Gastrocnemius medialis (tissue), 4 donors: ENCODE measurements at regions not wholly inside any gene's neighbourhood (a gene's known extent, or its start where the extent isn't known, plus 50 kb on each side); places are given as distances from the start of the nearest gene placed in this dataset.

Experiments used
- ATAC-seq, 2 donors: fragments of 150-250 bp; one replicate each; pipeline ENCODE4 v1.9.1; 2016
- DNase-seq, 2 donors: peaks; one replicate each; pipeline ENCODE4 v3.0.0-alpha.2; 2019
- H3K27ac ChIP-seq, 4 donors: fragments of 200-600 bp; sonication (generic); 1 replicate in 1 of 4; 2 replicates in 3 of 4; pipeline ENCODE4 v1.5.1; 2016 to 2018; ENCODE audit warnings: mild to moderate bottlenecking in 2 of 4, moderate library complexity in 1 of 4
- H3K27me3 ChIP-seq, 3 donors: fragments of 200-600 bp; sonication (generic) in 2 of 3; 1 replicate in 1 of 3; 2 replicates in 2 of 3; pipeline versions ENCODE4 v1.5.1 to v1.6.0; 2016 to 2019; ENCODE audit warnings: mild to moderate bottlenecking in 1 of 3, moderate library complexity in 1 of 3
- H3K36me3 ChIP-seq, 2 donors: fragments of 200-600 bp; sonication (generic) in 1 of 2; one replicate each; pipeline ENCODE4 v1.5.1; 2017 to 2018
- H3K4me1 ChIP-seq, 2 donors: fragments of 200-600 bp; sonication (generic) in 1 of 2; one replicate each; pipeline ENCODE4 v1.5.1; 2016 to 2017; ENCODE audit warnings: mild to moderate bottlenecking in 2 of 2
- H3K4me3 ChIP-seq, 4 donors: fragments of 200-600 bp; sonication (generic) in 3 of 4; 1 replicate in 1 of 4; 2 replicates in 3 of 4; pipeline ENCODE4 v1.5.1; 2016 to 2019; ENCODE audit warnings: mild to moderate bottlenecking in 2 of 4
- H3K9me3 ChIP-seq, 3 donors: fragments of 200-600 bp; sonication (generic) in 2 of 3; 1 replicate in 1 of 3; 2 replicates in 2 of 3; pipeline ENCODE4 v1.5.1; 2016 to 2019
- POLR2A ChIP-seq, 2 donors: fragments of 450-650 bp; IDR thresholded peaks; one replicate each; pipeline ENCODE4 v1.6.1; 2017; ENCODE audit warnings: antibody characterized with exemption in 2 of 2, mild to moderate bottlenecking in 2 of 2, moderate library complexity in 2 of 2
- in situ Hi-C, 4 donors: fragments of 200-750 bp; cut with MboI; loops; one replicate each; pipeline versions ENCODE4 v1.15.0 to v1.8.0; 2017; ENCODE audit warnings: low sequenced_read_pairs in 4 of 4
- intact Hi-C: fragments of 100-400 bp; cut with DNase I; formaldehyde crosslinking; loops from one replicate; pipeline ENCODE4 v1.15.1; 2023; ENCODE audit warnings: low total_unique reads
- TF ChIP-seq, protein P1 (sequence below), 5 experiments: fragments of 450-650 bp in 3 of 5; fragments of 200-600 bp in 2 of 5; sonication (generic) in 2 of 5; IDR thresholded peaks in 4 of 5; conservative IDR thresholded peaks in 1 of 5; 1 replicate in 4 of 5; 2 replicates in 1 of 5; pipeline ENCODE4 v1.5.1; 2016 to 2019; ENCODE audit warnings: antibody characterized with exemption in 5 of 5, mild to moderate bottlenecking in 3 of 5, moderate library complexity in 3 of 5

DNA sequence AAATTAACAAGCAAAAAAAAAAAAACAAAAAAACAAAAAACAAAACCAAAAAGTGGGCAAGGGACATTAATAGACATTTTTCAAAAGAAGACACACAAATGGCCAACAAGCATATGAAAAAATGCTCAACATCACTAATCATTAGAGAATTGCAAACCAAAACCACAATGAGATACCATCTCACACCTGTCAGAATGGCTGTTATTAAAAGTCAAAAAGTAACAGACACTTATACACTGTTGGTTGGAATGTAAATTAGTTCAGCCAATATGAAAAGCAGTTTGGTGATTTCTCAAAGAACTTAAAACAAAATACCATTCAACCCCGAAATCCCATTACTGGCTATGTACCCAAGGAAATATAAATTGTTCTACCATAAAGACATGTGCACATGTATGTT lies 222.4 kb upstream of the CD96 start:
- in situ Hi-C loops: no loop called here
- no peaks in the 10 kb centered on the region for H3K9me3 ChIP-seq

DNA sequence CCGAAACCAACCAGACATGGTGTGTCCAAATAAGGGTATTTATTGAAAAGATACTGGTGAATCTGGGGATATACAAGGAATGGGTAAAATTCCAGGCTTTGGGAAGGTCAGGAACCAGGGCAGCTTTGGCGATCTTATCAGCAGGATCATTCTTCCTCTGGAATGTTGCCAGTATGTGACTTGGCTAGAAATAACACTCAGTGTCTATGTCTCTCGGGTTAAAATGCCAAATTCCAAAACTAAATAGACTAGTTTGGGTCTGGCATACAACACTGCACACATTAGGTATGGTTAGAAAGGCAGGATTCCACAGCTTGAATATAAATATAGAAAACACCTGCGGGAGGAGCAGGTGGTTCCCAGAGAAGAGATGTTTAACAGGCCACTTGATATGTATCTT lies 220.2 kb upstream of the CD96 start:
- no peak for DNase-seq
- TF ChIP-seq, protein P1, sequence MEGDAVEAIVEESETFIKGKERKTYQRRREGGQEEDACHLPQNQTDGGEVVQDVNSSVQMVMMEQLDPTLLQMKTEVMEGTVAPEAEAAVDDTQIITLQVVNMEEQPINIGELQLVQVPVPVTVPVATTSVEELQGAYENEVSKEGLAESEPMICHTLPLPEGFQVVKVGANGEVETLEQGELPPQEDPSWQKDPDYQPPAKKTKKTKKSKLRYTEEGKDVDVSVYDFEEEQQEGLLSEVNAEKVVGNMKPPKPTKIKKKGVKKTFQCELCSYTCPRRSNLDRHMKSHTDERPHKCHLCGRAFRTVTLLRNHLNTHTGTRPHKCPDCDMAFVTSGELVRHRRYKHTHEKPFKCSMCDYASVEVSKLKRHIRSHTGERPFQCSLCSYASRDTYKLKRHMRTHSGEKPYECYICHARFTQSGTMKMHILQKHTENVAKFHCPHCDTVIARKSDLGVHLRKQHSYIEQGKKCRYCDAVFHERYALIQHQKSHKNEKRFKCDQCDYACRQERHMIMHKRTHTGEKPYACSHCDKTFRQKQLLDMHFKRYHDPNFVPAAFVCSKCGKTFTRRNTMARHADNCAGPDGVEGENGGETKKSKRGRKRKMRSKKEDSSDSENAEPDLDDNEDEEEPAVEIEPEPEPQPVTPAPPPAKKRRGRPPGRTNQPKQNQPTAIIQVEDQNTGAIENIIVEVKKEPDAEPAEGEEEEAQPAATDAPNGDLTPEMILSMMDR (IDR thresholded peaks at IDR 0.05 in 4 of 5, conservative IDR thresholded peaks at IDR 0.05 in 1 of 5): no peak
- no peak for TF ChIP-seq POLR2A (IDR thresholded peaks at IDR 0.05)

More for the DNA sequence above, 222.4 kb upstream of the CD96 start:
- DNase-seq: no peak
- Histone ChIP-seq H3K4me1 (peaks cover 0 to 4% of the 10 kb centered on the region in 2 donors), H3K27me3 (no peaks in the 10 kb centered on the region), H3K36me3 (no peaks in the 10 kb centered on the region), H3K27ac (no peak overlapping the region), H3K4me3 (no peak overlapping the region)
- intact Hi-C loops: no loop called here
- no peak for TF ChIP-seq POLR2A (IDR thresholded peaks at IDR 0.05)
- TF ChIP-seq, protein P1 (IDR thresholded peaks at IDR 0.05 in 4 of 5, conservative IDR thresholded peaks at IDR 0.05 in 1 of 5): no peak
- ATAC-seq: no peak

DNA sequence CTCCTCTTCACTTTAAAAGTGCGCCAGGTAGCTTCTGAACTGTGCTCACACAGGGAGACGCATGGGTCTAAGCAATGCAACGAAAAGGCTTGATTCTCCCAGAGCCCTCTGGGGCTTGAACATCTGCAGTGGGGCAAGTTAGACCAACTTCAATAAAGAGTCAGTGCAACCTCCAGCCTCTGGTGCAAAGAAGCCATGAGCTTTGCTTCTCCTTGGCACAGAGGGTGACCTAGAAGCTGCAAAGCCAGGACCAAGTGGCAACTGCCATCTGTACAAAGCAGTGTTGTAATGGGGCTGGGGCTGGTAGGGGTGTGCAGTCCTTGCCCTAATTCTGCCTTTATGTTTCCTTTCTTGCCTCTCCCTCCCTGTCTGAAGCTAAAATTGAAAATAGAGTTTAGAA lies 219.0 kb upstream of the CD96 start:
- Histone ChIP-seq H3K27ac (no peak overlapping the region), H3K4me3 (no peak overlapping the region), H3K36me3 (no peaks in the 10 kb centered on the region), H3K4me1 (peaks cover 0 to 4% of the 10 kb centered on the region in 2 donors), H3K27me3 (no peaks in the 10 kb centered on the region), H3K9me3 (no peaks in the 10 kb centered on the region)
- intact Hi-C loops: no loop called here
- in situ Hi-C loops: no loop called here
- TF ChIP-seq POLR2A (IDR thresholded peaks at IDR 0.05): no peak
- TF ChIP-seq, protein P1 (IDR thresholded peaks at IDR 0.05 in 4 of 5, conservative IDR thresholded peaks at IDR 0.05 in 1 of 5): no peak
- DNase-seq (no peak), ATAC-seq (no peak)

More for the DNA sequence above, 220.2 kb upstream of the CD96 start:
- H3K9me3 ChIP-seq: no peaks in the 10 kb centered on the region
- no peak for ATAC-seq
- peaks cover 0 to 4% of the 10 kb centered on the region in 2 donors for H3K4me1 ChIP-seq
- intact Hi-C loops: no loop called here
- no peaks in the 10 kb centered on the region for H3K27me3 ChIP-seq
- in situ Hi-C loops: no loop called here
- H3K27ac ChIP-seq: no peak overlapping the region
- no peaks in the 10 kb centered on the region for H3K36me3 ChIP-seq
- H3K4me3 ChIP-seq: no peak overlapping the region

DNA sequence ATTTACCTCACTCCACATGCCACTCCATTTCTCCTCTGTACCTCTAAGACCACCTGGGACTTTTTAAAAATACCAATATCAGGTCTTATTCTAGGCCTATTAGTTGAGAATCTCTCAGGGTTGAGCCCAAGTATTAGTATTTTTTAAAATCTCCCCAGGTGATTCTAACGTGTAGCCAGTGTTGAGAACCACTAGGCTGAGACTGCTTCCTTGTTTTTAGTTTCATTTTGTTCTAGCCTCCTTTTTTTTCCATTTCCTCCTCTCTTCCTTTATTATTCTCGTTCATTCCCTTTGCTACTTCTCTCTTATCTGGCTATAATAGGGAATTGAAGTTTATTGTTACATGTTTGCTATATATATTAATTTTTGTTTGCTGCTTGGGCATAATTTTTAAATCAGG lies 217.8 kb upstream of the CD96 start:
- DNase-seq (no peak), ATAC-seq (no peak)
- Histone ChIP-seq H3K9me3 (no peaks in the 10 kb centered on the region), H3K27ac (no peak overlapping the region), H3K4me3 (no peak overlapping the region), H3K36me3 (no peaks in the 10 kb centered on the region), H3K4me1 (peaks cover 0 to 4% of the 10 kb centered on the region in 2 donors), H3K27me3 (no peaks in the 10 kb centered on the region)
- in situ Hi-C loops (no loop called here), intact Hi-C loops (no loop called here)
- no peak for TF ChIP-seq POLR2A (IDR thresholded peaks at IDR 0.05)
- TF ChIP-seq, protein P1 (IDR thresholded peaks at IDR 0.05 in 4 of 5, conservative IDR thresholded peaks at IDR 0.05 in 1 of 5): no peak

DNA sequence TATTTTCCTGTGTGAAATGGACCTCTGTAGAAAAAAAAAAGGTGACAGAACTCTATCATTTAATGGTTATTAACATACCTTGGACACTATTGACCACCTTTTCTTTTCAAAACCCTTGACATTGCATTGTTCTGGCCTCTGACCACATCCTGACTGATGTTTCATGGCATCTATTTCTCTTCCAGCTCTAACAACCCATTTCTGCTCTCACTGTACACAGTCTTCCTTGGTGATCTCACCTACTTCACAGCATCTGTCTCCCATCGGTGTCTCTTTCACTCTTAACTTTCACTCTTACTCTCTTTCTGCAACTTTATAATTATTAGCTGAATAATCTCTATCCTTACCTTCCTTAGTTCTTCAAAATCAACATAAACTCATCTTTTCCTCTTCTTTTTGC lies 217.4 kb upstream of the CD96 start:
- no peak for TF ChIP-seq POLR2A (IDR thresholded peaks at IDR 0.05)
- TF ChIP-seq, protein P1 (IDR thresholded peaks at IDR 0.05 in 4 of 5, conservative IDR thresholded peaks at IDR 0.05 in 1 of 5): no peak
- no peak overlapping the region for H3K4me3 ChIP-seq
- H3K36me3 ChIP-seq: no peaks in the 10 kb centered on the region
- no peaks in the 10 kb centered on the region for H3K9me3 ChIP-seq
- DNase-seq (no peak), ATAC-seq (no peak)
- peaks cover 0 to 4% of the 10 kb centered on the region in 2 donors for H3K4me1 ChIP-seq
- H3K27ac ChIP-seq: no peak overlapping the region
- in situ Hi-C loops: no loop called here
- no peaks in the 10 kb centered on the region for H3K27me3 ChIP-seq
- intact Hi-C loops: no loop called here
